Stimulated activated naive CD8-positive, alpha-beta T cell treated with anti-CD3 and anti-CD28 coated beads, Interleukin-15, amount 100 ng/mL, for 72 hours (primary cell): ENCODE measurements at regions not wholly inside any gene's neighbourhood (a gene's known extent, or its start where the extent isn't known, plus 50 kb on each side); places are given as distances from the start of the nearest gene placed in this dataset.
"Not testable (repeated sequence)": the region's sequence is repeated elsewhere in the genome, so short reads cannot be mapped to it uniquely, and the experiment has no call there.

Experiments
- ATAC-seq: fragments of 150-1000 bp; cut with Tn5 transposase; 2 replicates; pipeline ENCODE4 v1.10.0; 2021; ENCODE audit warnings: mild to moderate bottlenecking, moderate library complexity
- DNase-seq, 2 donors: peaks; one replicate each; pipeline ENCODE4 v3.0.0; 2021 to 2022
- H3K27ac Mint-ChIP-seq, 2 donors: one replicate each; pipeline ENCODE4 v1.8.0; 2022; ENCODE audit warnings: mild to moderate bottlenecking in 2 of 2, mixed read lengths in 2 of 2, moderate library complexity in 2 of 2
- H3K27me3 Mint-ChIP-seq: one replicate; pipeline ENCODE4 v1.8.0; 2022; ENCODE audit warnings: mixed read lengths
- H3K4me1 Mint-ChIP-seq: one replicate; pipeline ENCODE4 v1.8.0; 2022; ENCODE audit warnings: mild to moderate bottlenecking, mixed read lengths
- H3K4me3 Mint-ChIP-seq, 2 donors: one replicate each; pipeline ENCODE4 v1.8.0; 2022; ENCODE audit warnings: mild to moderate bottlenecking in 2 of 2, mixed read lengths in 2 of 2, moderate library complexity in 1 of 2
- H3K9me3 Mint-ChIP-seq, 2 donors: one replicate each; pipeline ENCODE4 v1.8.0; 2022; ENCODE audit warnings: mixed read lengths in 2 of 2

DNA sequence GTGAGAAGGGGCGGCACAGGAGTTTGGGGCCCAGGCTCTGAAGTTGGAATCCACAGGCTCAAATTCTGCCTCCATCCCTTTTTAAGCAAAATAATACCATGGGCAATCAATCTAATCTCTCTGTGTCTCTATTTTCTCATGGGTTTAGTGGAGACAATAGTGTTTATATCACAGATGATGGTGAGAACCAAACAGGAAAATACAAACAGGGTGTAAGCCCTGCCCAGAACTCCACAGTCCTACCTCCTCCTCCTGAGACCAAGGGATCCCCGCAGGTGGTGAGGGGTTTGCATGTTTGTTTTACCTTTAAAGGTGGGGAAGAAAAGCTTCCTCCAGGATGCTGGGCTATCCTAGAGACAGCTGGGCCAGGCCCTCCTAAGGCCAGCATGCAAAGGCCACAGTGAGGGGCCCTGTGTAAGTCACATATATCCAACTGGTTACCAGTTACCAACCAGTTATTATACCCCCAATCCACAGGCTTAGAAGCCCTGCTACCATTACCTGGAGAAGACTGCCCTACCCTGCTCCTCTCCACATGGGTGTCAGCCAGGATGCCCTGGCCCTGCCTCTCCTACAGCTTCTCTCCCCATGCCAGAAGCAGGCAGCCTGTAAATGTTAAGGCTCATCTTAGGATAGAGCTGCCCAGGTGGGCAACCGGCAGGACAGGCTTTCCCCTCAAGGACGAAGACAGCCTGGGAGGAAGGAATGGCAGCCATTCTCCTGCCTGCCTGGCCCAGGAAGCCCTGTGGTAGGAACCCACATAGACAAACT is 658.4 kb downstream of the UQCRFS1 start:
- ATAC-seq, result no peak
- H3K4me1 Mint-ChIP-seq, result peaks cover 5% of the 10 kb centered on the region

DNA sequence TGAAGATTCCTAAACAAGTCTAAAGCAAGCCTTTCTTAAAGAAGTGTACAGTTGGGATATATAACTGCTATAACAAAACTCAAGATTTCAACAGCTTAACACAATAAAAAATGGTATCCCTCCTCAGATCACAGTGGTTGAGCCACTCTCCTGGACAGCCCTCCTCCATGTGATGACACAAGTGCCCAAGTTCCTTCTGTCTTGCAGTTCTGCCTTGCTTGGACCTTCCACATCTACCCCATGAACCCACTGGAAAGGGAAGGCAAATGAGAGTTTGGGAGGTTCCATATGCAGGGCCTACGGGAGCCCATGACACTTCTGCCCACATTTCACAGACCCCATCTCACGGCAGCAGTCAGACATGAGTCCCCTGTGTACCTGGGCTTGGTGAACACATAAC is 659.2 kb downstream of the UQCRFS1 start:
- no peak for ATAC-seq
- Mint-ChIP-seq H3K27me3 (no peaks in the 10 kb centered on the region), H3K27ac (peak overlapping the region in 1 of 2 donors; percentile 55), H3K4me1 (peaks cover 5% of the 10 kb centered on the region), H3K9me3 (peaks cover 5 to 15% of the 10 kb centered on the region in 2 donors), H3K4me3 (no peak overlapping the region)
- no peak for DNase-seq

More for the DNA sequence above, 658.4 kb downstream of the UQCRFS1 start:
- no peak for DNase-seq
- Mint-ChIP-seq H3K4me3 (no peak overlapping the region), H3K27ac (no peak overlapping the region), H3K9me3 (peaks cover 5 to 15% of the 10 kb centered on the region in 2 donors), H3K27me3 (no peaks in the 10 kb centered on the region)

DNA sequence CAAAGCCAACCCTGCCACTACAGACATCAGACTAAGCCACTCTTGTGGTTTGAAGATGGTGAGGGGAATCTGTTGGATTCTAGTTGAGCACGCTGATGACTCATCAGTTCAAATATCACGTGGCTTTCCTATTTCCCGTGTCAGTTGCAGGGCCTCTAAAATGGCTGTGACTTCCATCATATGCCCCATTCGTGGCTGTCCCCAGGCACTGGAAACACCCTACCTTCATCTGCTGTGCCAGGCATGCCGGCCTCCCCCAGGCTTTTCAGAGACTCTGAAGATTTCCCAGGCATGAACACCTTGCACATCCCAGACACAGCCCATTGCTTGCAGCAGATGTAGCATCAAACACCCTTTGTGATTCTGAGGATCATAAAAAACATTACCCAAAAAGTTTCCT is 659.9 kb downstream of the UQCRFS1 start:
- H3K4me1 Mint-ChIP-seq, result peaks cover 5% of the 10 kb centered on the region
- DNase-seq, result no peak
- H3K9me3 Mint-ChIP-seq, result peaks cover 5 to 15% of the 10 kb centered on the region in 2 donors
- ATAC-seq, result peak; percentile 43
- no peak overlapping the region for H3K4me3 Mint-ChIP-seq
- peak overlapping the region in 1 of 2 donors; percentile 31 for H3K27ac Mint-ChIP-seq
- no peaks in the 10 kb centered on the region for H3K27me3 Mint-ChIP-seq

DNA sequence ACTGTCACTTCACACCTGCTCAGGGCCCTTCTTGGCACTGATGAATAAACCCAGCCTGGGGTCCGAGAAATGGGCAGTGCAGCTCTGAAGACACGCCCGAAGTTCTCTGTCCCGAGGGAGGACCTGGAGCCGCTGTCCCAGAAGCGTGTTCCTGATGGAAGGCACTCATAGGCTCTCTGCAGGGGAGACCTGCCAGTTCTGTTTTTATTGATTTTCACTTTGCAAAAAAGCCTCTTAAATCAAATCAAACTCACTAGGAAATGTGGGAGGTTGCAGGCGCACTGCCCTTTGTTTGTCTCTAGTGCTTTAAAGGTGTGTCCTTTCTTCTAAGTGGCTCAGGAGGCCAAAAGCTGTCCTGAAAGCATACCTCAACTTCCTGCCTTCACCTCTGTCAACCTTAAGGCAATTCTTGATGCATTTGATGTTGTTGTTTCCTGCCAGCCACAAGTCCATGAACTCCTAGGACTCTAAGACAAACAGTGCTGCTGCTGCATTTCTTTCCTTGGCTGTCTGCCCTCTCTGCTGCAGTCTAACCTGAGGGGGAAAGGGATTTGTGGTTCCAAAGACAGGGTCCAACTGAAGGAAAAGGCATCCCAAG is 663.2 kb downstream of the UQCRFS1 start:
- ATAC-seq (no peak), DNase-seq (no peak)
- Mint-ChIP-seq H3K4me3 (no peak overlapping the region), H3K27me3 (peaks cover 4% of the 10 kb centered on the region), H3K4me1 (peaks cover 5% of the 10 kb centered on the region), H3K27ac (no peak overlapping the region), H3K9me3 (peaks cover 5 to 15% of the 10 kb centered on the region in 2 donors)

DNA sequence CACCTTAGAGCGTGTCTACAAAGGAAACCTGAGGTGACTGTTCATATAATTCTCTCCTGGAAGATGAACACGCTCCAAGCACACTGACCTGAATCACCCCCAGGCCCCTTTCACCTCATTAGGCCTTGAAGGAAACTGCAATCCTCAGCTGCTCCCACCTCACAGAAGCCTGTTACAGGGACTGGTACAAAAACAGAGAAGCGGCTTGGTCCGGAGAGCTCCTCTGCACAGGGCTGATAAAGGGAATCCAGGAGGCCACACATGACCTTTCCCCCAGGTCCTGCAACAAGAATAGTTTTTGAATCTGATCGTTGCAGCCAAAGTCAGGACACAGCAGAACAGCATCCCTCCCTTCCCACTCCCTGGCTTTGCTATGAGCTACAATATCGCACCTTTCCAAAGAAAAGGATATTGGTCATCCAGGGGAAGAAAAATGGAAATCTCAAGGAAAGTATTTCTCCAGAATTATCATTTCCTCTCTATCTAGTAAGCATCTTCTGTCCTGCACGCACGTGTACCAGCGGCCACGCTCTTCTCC is 666.7 kb downstream of the UQCRFS1 start:
- Mint-ChIP-seq H3K27me3 (peaks cover 7% of the 10 kb centered on the region), H3K4me3 (no peak overlapping the region), H3K4me1 (no peaks in the 10 kb centered on the region), H3K9me3 (no peaks in the 10 kb centered on the region), H3K27ac (no peak overlapping the region)
- ATAC-seq, result no peak
- no peak for DNase-seq

DNA sequence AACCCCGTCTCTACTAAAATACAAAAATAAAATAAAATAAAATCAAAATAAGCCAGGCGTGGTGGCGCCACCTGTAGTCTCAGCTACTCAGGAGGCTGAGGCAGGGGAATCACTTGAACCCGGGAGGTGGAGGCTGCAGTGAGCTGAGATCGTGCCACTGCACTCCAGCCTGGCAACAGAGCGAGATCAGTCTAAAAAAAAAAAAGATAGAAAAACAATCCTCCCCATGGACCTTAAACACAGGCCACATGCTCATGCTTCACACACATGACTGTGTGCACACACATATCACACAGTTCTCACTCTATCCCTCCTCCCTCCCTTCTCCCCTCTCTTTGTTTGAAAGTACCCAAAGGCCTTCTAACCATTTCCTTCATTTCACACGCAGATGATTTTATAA is 667.6 kb downstream of the UQCRFS1 start:
- not testable (repeated sequence) for H3K4me3 Mint-ChIP-seq, ATAC-seq, H3K4me1 Mint-ChIP-seq, H3K27me3 Mint-ChIP-seq, H3K9me3 Mint-ChIP-seq, H3K27ac Mint-ChIP-seq, DNase-seq

DNA sequence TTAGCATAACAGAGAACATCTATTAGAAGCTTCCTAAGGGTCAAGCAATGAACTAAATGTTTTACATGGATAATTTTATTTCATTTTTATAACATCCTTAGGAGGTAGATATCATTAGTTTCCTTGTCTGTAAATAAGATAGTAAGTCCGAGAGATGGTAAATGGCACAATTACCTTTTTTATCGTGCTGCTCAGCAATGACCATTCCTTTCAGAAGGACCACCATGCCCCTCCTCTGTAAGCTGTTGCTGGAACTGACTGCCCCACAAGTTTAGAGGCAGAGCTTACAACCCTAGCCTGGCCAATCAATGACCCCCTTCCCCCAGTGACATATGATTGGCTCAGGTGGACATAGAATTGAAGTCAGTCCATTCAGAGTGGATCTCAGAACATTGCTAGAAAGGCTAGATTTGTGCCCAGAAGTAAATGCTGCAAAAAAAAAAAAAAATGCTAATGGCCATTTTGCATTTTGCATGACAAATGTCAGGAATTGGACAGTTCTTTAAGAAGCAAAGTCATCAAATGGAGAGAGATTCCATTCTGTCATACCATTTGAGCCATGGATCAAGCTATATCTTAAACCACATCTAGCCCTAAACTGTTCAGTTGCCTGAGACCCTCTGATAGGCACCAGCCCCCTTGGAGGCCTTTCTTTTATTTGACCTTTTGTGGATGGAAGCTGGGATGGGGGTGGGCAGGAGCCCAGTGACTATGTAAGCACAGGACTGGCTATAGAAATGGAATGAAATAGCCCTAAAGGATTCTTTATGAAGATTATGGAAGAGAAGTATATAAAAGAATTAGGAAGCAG is 668.3 kb downstream of the UQCRFS1 start:
- ATAC-seq (no peak), DNase-seq (no peak)
- Mint-ChIP-seq H3K4me3 (no peak overlapping the region), H3K4me1 (no peaks in the 10 kb centered on the region), H3K27ac (peak overlapping the region in 1 of 2 donors; percentile 3), H3K27me3 (peaks cover 7% of the 10 kb centered on the region), H3K9me3 (no peaks in the 10 kb centered on the region)

DNA sequence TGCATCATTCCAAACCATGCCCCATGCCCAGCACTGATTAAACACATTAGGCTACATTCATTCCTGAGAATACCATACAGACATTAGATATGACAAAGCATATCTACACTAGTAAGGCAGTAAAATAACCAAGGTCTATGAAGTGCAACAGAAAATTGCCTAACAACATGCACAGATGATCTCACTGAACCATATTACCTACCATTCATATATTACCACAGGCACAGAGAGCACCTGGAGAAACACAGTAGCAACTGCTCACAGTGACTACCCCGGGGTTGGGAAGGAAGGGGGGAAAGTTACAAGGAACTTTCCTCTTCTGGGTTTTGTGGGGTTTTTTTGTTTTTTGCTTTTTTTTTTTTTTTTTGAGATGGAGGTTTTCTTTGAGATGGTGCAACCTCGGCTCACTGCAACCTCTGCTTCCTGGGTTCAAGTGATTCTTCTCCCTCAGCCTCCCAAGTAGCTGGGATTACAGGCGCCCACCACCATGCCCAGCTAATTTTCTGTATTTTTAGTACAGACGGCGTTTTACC is 669.6 kb downstream of the UQCRFS1 start:
- H3K4me3 Mint-ChIP-seq, result no peak overlapping the region
- H3K27me3 Mint-ChIP-seq, result peaks cover 7% of the 10 kb centered on the region
- no peak for DNase-seq
- no peak overlapping the region for H3K27ac Mint-ChIP-seq
- no peaks in the 10 kb centered on the region for H3K9me3 Mint-ChIP-seq
- no peak for ATAC-seq
- no peaks in the 10 kb centered on the region for H3K4me1 Mint-ChIP-seq

DNA sequence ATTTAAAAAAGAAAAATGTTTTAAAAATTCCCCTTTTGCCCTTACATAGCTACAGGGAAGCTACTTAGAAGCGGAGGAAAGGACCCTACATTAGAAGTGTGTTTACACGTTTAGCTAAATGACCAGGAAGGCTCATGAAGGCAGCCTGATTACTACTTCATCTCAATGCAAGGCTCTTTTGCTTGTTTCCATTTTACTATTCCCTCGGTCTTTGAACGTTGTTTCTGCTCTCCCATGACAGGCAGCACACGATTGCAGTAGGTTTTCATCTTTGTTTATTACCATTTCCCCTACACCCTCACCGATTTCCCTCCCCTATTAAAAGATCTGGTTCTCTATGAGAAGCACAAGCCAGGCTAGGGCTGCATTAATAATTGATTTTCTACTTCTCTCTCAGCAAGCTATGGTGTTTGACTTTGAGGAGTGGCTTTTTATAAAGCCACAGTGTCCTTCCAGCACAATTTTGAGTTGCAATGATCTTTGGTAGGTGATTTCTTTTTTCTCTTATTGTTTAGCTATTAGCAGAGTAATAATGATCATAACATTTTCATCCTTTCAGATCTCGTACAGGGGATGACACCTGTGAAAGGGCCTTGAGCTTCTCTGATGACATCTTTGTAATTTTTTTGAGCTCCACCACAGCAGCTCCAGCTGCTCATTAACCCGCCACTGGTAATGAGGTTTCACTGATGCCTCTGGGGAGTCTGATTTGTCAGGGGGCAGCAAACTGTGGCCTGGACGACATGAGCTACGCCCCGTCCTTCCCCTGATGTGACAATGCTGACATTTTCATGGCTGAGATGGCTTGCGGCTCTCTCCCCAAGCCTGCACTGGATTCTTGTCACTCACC is 670.3 kb downstream of the UQCRFS1 start:
- Mint-ChIP-seq H3K4me3 (no peak overlapping the region), H3K27ac (no peak overlapping the region), H3K9me3 (peaks cover 0 to 6% of the 10 kb centered on the region in 2 donors), H3K4me1 (no peaks in the 10 kb centered on the region), H3K27me3 (peaks cover 7% of the 10 kb centered on the region)
- no peak for DNase-seq
- no peak for ATAC-seq

DNA sequence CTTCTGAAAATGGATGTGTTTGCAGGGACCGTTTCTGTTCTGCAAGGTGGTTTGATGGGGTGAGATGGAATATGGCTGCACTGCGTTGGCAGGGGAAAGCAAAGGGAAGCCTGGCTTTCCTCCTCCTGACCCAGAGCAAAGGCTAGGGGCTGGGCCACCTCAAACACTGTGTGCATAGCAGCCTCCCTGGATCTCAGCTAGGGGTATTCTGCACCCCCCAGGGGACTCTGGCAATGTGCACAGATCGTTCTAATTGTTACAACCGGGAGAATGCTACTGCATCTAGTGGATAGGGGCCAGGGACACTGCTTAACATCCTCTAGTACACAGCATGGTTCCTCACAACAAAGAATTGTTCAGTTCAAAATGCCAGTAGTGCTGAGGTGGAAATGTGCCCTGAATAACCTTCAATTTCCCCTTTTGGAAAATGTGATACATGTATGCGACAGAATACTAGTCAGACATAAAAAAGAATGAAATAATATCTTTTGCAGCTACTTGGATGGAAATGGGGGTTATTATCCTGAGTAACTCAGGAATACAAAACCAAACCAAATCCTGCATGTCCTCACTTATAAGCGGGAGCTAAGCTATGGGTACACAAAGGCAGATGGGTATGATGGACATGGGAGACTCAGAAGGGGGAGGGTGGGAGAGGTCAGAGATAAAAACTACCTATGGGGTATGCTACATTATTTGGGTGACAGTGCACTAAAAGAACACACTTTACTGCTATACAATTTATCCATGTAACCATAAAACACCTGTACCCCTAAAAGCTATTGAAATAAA is 671.2 kb downstream of the UQCRFS1 start:
- H3K4me1 Mint-ChIP-seq, result no peaks in the 10 kb centered on the region
- ATAC-seq, result no peak
- H3K27me3 Mint-ChIP-seq, result peaks cover 7% of the 10 kb centered on the region
- no peak overlapping the region for H3K27ac Mint-ChIP-seq
- peaks cover 0 to 8% of the 10 kb centered on the region in 2 donors for H3K9me3 Mint-ChIP-seq
- DNase-seq, result no peak
- no peak overlapping the region for H3K4me3 Mint-ChIP-seq

DNA sequence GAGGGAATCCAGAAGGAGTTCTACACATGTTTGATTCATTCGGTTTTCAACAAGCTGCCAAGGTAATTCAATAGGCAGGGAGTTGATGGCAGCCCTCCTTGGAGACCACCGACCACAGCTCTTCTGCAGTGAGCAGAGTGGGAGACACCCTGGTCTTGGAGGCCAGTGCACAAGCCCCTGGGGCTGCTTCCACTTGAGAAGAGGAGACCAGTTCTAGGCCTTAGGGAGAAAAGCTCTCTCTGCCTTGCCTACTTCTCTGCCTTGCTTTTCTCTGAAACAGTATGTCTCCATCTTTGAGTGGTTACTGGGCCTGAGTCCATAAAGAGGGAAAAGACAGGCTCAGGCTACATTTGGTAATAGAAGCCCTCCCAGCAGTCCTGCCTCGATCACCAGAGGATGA is 671.9 kb downstream of the UQCRFS1 start:
- ATAC-seq, result no peak
- peaks cover 7% of the 10 kb centered on the region for H3K27me3 Mint-ChIP-seq

DNA sequence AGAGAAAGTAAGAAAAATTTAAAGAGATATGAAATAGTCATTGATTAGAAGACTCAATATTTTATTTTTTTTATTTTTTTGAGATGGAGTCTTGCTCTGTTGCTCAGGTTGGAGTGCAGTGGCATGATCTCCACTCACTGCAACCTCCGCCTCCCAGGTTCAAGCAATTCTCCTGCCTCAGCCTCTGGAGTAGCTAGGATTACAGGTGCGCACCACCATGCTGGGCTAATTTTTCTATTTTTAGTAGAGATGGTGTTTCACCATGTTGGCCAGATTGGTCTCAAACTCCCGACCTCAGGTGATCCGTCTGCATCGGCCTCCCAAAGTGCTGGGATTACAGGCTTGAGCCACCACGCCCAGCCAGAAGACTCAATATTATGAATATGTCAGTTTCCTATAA is 672.6 kb downstream of the UQCRFS1 start:
- not testable (repeated sequence) for H3K27me3 Mint-ChIP-seq, DNase-seq, H3K27ac Mint-ChIP-seq, H3K4me1 Mint-ChIP-seq, H3K4me3 Mint-ChIP-seq, ATAC-seq
- H3K9me3 Mint-ChIP-seq, result peaks cover 4 to 12% of the 10 kb centered on the region in 2 donors

More for the DNA sequence above, 671.9 kb downstream of the UQCRFS1 start:
- H3K27ac Mint-ChIP-seq, result no peak overlapping the region
- H3K4me1 Mint-ChIP-seq, result no peaks in the 10 kb centered on the region
- no peak for DNase-seq
- H3K4me3 Mint-ChIP-seq, result no peak overlapping the region
- peaks cover 0 to 8% of the 10 kb centered on the region in 2 donors for H3K9me3 Mint-ChIP-seq

DNA sequence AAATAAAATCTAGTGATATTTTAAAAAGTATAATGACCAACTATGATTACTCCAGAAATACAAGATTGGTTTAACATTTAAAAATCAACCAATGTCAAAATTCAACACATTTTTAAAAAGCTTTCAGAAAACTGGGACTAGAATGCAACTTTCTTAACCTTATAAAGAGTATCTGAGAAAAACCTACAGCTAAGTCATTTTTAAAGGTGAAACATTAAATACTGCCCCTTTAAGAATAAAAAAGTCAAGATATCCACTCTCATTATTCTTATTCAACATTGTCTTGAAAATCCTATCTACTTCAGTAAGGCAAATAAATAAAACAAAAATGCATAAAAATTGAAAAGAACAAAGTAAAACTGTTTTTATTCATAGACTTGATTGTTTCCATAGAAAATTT is 673.2 kb downstream of the UQCRFS1 start:
- ATAC-seq, result no peak
- DNase-seq, result no peak
- peaks cover 5 to 15% of the 10 kb centered on the region in 2 donors for H3K9me3 Mint-ChIP-seq
- peaks cover 2% of the 10 kb centered on the region for H3K27me3 Mint-ChIP-seq
- no peak overlapping the region for H3K4me3 Mint-ChIP-seq
- H3K4me1 Mint-ChIP-seq, result no peaks in the 10 kb centered on the region
- no peak overlapping the region for H3K27ac Mint-ChIP-seq

DNA sequence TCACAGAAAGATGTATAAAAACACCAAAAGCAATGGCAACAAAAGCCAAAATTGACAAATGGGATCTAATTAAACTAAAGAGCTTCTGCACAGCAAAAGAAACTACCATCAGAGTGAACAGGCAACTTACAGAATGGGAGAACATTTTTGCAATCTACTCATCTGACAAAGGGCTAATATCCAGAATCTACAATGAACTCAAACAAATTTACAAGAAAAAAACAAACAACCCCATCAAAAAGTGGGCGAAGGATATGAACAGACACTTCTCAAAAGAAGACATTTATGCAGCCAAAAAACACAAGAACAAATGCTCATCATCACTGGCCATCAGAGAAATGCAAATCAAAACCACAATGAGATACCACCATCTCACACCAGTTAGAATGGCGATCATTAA is 674.4 kb downstream of the UQCRFS1 start:
- H3K9me3 Mint-ChIP-seq, result peaks cover 5 to 15% of the 10 kb centered on the region in 2 donors
- not testable (repeated sequence) for H3K27me3 Mint-ChIP-seq, H3K4me3 Mint-ChIP-seq, DNase-seq, H3K4me1 Mint-ChIP-seq, ATAC-seq, H3K27ac Mint-ChIP-seq
